HS-27A (cell line): ENCODE measurements at regions not wholly inside any gene's neighbourhood (a gene's known extent, or its start where the extent isn't known, plus 50 kb on each side); places are given as distances from the start of the nearest gene placed in this dataset.
"Not testable (repeated sequence)": the region's sequence is repeated elsewhere in the genome, so short reads cannot be mapped to it uniquely, and the experiment has no call there.

Experiments
- DNase-seq: peaks from one replicate; pipeline ENCODE4 v3.0.0-alpha.2; 2012; ENCODE audit warnings: low read depth, missing footprints

- DNase-seq = no peak
These were observed 358.2 kb downstream of the EDEM1 start for GRCh38 chr3:5545719-5546118.

DNA sequence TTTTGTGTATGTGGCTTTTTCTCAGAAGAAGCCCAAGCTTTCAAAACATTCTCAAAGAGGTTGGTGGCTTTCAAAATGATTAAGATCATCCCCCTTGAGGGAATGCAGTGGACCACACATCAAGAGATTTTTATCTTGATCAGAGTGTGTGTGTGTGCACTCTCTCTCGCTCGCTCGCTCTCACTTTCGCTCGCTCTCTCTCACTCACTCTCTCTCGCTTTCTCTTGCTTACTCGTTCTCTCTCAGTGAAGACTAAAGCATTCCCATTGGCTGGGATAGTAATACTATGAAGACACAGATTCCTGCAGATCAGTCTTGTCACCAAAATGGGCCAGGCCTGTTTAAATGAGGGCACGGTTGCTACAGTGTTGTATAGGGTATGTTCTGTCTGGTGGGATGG is 365.7 kb downstream of the EDEM1 start:
- no peak for DNase-seq

- DNase-seq = no peak
These were observed 366.8 kb downstream of the EDEM1 start for GRCh38 chr3:5554245-5554747.

GRCh38 chr3:5560199-5560598 is 372.7 kb downstream of the EDEM1 start:
- DNase-seq = no peak

GRCh38 chr3:5563537-5564277 is 376.2 kb downstream of the EDEM1 start:
- DNase-seq = no peak

GRCh38 chr3:5564278-5564666 is 376.8 kb downstream of the EDEM1 start:
- no peak for DNase-seq

GRCh38 chr3:5565026-5565425 is 377.5 kb downstream of the EDEM1 start:
- no peak for DNase-seq

DNA sequence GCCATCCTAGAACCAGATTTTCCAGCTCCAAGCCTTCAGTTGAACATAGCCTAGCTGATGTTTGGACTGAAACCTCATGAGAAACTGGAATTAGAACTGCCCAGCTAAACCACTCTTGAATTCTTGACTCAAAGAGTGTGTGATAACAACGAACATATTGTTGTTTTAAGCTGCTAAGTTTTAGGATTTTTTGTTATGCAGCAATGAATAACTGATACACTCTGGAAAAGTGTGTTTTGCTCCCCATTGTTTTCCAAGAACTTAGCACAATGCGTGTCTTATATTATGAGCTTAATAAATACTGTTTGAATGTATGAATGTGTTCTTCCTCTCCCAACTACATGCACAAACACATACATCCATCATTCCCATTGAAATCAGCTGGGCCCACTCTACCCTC is 379.6 kb downstream of the EDEM1 start:
- DNase-seq = no peak

- no peak for DNase-seq
These were observed 380.9 kb downstream of the EDEM1 start for GRCh38 chr3:5568451-5568850.

DNA sequence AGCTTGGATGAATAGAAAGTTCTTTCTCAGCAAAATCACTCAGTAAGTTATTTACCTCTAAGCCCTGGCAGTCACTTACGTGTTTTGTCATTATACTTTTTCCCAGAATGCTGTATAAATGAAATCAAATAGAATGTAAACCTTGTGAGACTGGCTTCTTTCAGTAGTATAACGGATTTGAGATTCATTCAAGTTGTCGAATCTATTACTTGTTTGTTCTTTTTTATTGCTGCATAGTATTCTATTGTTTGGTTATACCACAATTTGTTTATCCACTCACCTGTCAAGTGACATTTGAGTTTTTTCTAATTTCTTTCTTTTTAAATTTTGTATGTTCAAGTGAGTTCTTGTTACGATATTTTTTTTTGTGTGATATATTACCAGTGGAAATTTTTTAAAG is 381.6 kb downstream of the EDEM1 start:
- DNase-seq = no peak

DNA sequence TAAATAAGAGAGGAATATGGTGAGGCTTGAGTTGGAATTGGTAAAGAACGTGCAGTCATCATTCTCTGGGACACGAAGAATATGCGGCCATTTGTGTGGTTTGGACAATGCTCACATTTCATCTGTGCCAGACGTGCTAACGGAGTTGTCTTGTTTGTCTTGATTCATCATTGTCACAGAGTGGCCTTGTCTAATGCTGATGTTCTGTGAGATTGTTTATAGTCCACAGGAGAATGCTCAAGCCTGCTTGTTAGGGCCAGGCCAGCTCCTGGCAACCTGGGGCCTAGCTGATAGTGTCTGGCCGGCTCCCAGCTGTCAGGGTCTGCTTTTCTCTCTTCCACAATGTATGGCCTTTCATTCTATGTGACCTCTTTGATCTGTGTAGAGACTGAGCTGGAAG is 384.7 kb downstream of the EDEM1 start:
- DNase-seq = no peak

GRCh38 chr3:5576277-5577011 is 388.9 kb downstream of the EDEM1 start:
- no peak for DNase-seq

GRCh38 chr3:5579139-5579602 is 391.7 kb downstream of the EDEM1 start:
- no peak for DNase-seq

GRCh38 chr3:5579946-5580345 is 392.4 kb downstream of the EDEM1 start:
- DNase-seq = no peak

DNA sequence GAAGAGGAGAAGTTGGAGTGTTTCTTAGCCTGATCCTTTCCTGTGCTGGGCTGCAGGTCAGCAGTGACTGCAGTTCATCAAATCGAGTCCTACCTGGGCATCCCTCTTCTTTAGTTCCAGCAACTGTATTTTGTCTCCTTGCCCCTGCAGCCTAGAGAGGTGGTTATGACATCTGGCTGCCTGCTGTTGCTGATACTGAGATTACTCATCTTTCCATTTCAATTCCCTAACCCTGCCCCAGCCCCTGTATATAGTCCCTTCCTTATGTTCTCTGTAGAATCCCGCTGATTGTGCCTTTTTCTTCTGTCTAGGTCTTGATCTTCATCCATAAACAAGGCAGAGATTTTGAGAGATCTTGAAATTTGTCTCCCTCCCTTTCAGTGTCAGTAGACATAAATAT is 393.3 kb downstream of the EDEM1 start:
- DNase-seq = no peak

DNA sequence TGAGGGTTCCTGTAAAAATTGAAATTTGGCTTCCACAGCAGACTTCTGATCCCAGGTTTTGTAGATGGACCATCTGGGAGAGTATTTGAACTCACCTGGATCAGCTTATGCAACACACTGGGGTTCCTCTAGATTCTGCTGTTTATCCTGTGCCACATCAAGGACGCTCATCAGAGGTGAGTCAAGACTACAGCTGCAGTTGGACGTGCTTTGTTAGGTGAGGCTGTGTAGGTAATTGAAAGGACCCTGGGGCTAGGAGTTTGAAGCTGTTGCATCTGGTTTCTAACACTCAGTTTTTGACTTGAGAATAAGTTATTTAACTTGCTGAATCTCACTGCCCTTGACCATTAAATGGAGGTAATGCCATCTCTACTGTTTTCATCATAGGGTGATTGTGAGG is 394.2 kb downstream of the EDEM1 start:
- no peak for DNase-seq

DNA sequence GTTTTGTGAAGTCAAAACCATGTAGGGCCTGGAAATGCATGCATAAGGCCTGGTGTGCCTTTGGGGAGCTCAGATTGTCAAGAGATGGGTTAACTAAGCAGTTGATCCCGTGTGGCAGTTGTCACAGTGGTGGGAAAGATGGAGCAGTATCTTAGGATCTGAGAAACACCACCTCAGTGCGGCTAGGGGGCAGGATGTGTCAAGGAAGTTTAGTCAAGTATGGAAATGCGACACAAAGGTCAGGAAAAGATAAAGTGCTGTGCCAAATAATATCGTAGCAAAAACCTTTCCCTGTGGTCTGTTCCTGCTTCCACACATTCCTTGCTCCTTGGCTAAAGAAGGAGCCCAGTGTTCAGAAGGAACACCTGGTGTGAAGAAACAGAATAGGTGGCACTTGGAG is 396.4 kb downstream of the EDEM1 start:
- DNase-seq = no peak

- no peak for DNase-seq
These were observed 397.6 kb downstream of the EDEM1 start for GRCh38 chr3:5585085-5585484.

GRCh38 chr3:5606884-5607472 is 419.5 kb downstream of the EDEM1 start:
- DNase-seq = no peak

- DNase-seq = no peak
These were observed 420.1 kb downstream of the EDEM1 start for GRCh38 chr3:5607581-5607980.

- DNase-seq = not testable (repeated sequence)
These were observed 421.5 kb downstream of the EDEM1 start for GRCh38 chr3:5608971-5609370.

GRCh38 chr3:5613599-5613998 is 426.1 kb downstream of the EDEM1 start:
- no peak for DNase-seq

GRCh38 chr3:5616873-5617272 is 429.4 kb downstream of the EDEM1 start:
- no peak for DNase-seq
